Nephron (organoid): ENCODE measurements at regions not wholly inside any gene's neighbourhood (a gene's known extent, or its start where the extent isn't known, plus 50 kb on each side); places are given as distances from the start of the nearest gene placed in this dataset.

Experiments used
- H3K27ac Mint-ChIP-seq, 3 experiments: 2 replicates each; pipeline ENCODE4 v1.8.0; 2020; ENCODE audit warnings: mixed read lengths in 3 of 3, mild to moderate bottlenecking in 2 of 3, moderate library complexity in 1 of 3
- H3K27me3 Mint-ChIP-seq: 2 replicates; pipeline ENCODE4 v1.8.0; 2021; ENCODE audit warnings: low read depth, mild to moderate bottlenecking, moderate library complexity, mixed read lengths
- H3K36me3 Mint-ChIP-seq: 2 replicates; pipeline ENCODE4 v1.8.0; 2020; ENCODE audit warnings: low read depth, mixed read lengths
- H3K4me1 Mint-ChIP-seq: 2 replicates; pipeline ENCODE4 v1.8.0; 2020; ENCODE audit warnings: mixed read lengths
- H3K4me3 Mint-ChIP-seq, 3 experiments: 2 replicates each; pipeline ENCODE4 v1.8.0; 2020; ENCODE audit warnings: mild to moderate bottlenecking in 3 of 3, mixed read lengths in 3 of 3, moderate library complexity in 2 of 3
- H3K9me3 Mint-ChIP-seq: 2 replicates; pipeline ENCODE4 v1.8.0; 2020; ENCODE audit warnings: mixed read lengths
- CTCF ChIP-seq, 3 experiments: fragments of 200-600 bp; sonication (generic); IDR thresholded peaks; one replicate each; pipeline ENCODE4 v1.5.0; 2021; ENCODE audit warnings: antibody characterized with exemption in 3 of 3; ENCODE audit not compliant: unreplicated experiment in 3 of 3

GRCh38 chr3:82506204-82506603 is 744.8 kb upstream of the GBE1 start:
- no peak overlapping the region for H3K27ac Mint-ChIP-seq
- no peaks in the 10 kb centered on the region for H3K36me3 Mint-ChIP-seq
- TF ChIP-seq CTCF (IDR thresholded peaks at IDR 0.05; ENCODE audit: unreplicated experiment in 3 of 3) = no peak
- H3K4me3 Mint-ChIP-seq = no peak overlapping the region
- peaks cover 2% of the 10 kb centered on the region for H3K9me3 Mint-ChIP-seq
- no peaks in the 10 kb centered on the region for H3K27me3 Mint-ChIP-seq
- no peaks in the 10 kb centered on the region for H3K4me1 Mint-ChIP-seq

- Mint-ChIP-seq H3K36me3 (no peaks in the 10 kb centered on the region), H3K27me3 (no peaks in the 10 kb centered on the region), H3K9me3 (peaks cover 2% of the 10 kb centered on the region), H3K27ac (no peak overlapping the region), H3K4me1 (no peaks in the 10 kb centered on the region), H3K4me3 (no peak overlapping the region)
- TF ChIP-seq CTCF (IDR thresholded peaks at IDR 0.05; ENCODE audit: unreplicated experiment in 3 of 3) = no peak
Measured at GRCh38 chr3:82505079-82505756, 743.8 kb upstream of the GBE1 start.

- H3K36me3 Mint-ChIP-seq = no peaks in the 10 kb centered on the region
- no peak overlapping the region for H3K27ac Mint-ChIP-seq
- no peak for TF ChIP-seq CTCF (IDR thresholded peaks at IDR 0.05; ENCODE audit: unreplicated experiment in 3 of 3)
- H3K4me3 Mint-ChIP-seq = no peak overlapping the region
- no peaks in the 10 kb centered on the region for H3K4me1 Mint-ChIP-seq
- H3K27me3 Mint-ChIP-seq = no peaks in the 10 kb centered on the region
- no peaks in the 10 kb centered on the region for H3K9me3 Mint-ChIP-seq
Measured at GRCh38 chr3:82498186-82498585, 736.7 kb upstream of the GBE1 start.

- TF ChIP-seq CTCF (IDR thresholded peaks at IDR 0.05; ENCODE audit: unreplicated experiment in 3 of 3) = peak in 1 of 3 experiments; percentile 42
- no peaks in the 10 kb centered on the region for H3K9me3 Mint-ChIP-seq
- H3K27me3 Mint-ChIP-seq = no peaks in the 10 kb centered on the region
- H3K4me1 Mint-ChIP-seq = no peaks in the 10 kb centered on the region
- H3K27ac Mint-ChIP-seq = no peak overlapping the region
- H3K36me3 Mint-ChIP-seq = no peaks in the 10 kb centered on the region
- H3K4me3 Mint-ChIP-seq = no peak overlapping the region
Measured at GRCh38 chr3:82496890-82497560, 735.6 kb upstream of the GBE1 start.

GRCh38 chr3:82495655-82496054 is 734.2 kb upstream of the GBE1 start:
- H3K4me3 Mint-ChIP-seq = no peak overlapping the region
- H3K4me1 Mint-ChIP-seq = no peaks in the 10 kb centered on the region
- H3K27me3 Mint-ChIP-seq = no peaks in the 10 kb centered on the region
- no peaks in the 10 kb centered on the region for H3K9me3 Mint-ChIP-seq
- no peaks in the 10 kb centered on the region for H3K36me3 Mint-ChIP-seq
- TF ChIP-seq CTCF (IDR thresholded peaks at IDR 0.05; ENCODE audit: unreplicated experiment in 3 of 3) = no peak
- H3K27ac Mint-ChIP-seq = no peak overlapping the region
